GM21360 (cell line): ENCODE measurements at regions not wholly inside any gene's neighbourhood (a gene's known extent, or its start where the extent isn't known, plus 50 kb on each side); places are given as distances from the start of the nearest gene placed in this dataset.
"Not testable (repeated sequence)": the region's sequence is repeated elsewhere in the genome, so short reads cannot be mapped to it uniquely, and the experiment has no call there.

Source experiments
- ATAC-seq: cut with Tn5 transposase; IDR thresholded peaks from one replicate; pipeline ENCODE4 v1.9.1; 2021; ENCODE audit warnings: mild to moderate bottlenecking, moderate library complexity; ENCODE audit not compliant: unreplicated experiment

DNA sequence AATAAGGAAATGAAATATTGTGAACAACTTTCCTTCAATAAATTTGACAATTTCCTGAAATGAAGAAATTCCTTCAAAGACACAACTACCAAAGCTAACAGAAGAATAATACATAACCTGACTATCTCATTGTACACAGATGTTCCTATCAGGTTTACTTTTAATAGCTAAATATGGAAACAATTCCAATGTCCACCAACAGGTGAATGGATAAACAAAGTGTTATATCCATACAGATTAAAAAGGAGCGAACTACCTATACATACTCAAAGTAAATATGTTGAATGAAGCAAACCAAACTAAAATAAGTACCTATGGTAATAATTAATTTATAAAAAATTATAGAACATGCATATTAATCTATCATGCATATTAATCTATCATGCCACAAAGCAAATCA is 554.9 kb downstream of the PPP4R3C start:
- no peak for ATAC-seq

DNA sequence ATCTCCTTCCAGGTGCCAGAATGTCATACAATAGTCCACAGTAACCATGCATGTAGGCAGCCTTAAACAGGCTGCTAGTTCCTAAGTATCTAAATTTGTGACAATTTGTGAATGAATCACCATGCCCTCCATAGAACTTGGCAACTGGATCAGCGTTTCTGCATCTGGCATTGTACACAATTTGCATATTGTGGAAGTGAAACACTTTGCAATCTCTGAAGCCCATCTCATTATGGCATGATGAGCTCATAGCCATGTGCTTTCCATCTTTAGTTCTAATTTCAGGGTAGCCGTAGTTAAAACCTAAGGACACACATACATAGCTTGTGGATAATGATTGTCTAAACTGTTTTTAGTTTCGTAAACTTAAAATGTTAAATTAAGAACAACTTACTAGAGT is 573.6 kb downstream of the PPP4R3C start:
- ATAC-seq = no peak

DNA sequence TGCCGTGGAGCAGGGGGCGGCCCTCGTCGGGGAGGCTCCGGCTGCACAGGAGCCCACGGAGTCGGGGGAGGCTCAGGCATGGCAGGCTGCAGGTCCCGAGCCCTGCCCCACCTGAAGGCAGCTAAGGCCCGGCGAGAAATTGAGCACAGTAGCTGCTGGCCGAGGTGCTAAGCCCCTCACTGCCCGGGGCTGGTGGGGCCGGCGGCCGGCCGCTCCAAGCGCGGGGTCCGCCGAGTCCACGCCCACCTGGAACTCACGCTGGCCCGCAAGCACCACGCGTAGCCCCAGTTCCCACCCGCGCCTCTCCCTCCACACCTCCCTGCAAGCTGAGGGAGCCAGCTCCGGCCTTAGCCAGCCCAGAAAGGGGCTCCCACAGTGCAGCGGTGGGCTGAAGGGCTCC is 589.4 kb downstream of the PPP4R3C start:
- no peak for ATAC-seq

DNA sequence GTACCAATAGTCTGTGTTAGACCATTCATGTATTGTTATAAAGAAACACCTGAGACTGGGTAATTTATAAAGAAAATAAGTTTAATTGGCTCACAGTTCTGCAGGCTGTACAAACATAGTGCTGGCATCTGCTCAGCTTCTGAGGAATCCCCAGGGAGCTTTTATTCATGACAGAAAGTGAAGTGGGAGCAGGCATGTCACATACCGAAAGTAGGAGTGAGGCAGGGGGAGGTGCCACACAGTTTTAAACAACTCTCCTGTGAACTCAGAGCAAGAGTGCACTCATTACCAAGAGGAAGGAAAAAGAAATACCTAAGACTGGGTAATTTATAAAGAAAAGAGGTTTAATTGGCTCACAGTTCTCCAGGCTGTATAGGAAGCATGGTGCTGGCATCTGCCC is 591.2 kb downstream of the PPP4R3C start:
- no peak for ATAC-seq

DNA sequence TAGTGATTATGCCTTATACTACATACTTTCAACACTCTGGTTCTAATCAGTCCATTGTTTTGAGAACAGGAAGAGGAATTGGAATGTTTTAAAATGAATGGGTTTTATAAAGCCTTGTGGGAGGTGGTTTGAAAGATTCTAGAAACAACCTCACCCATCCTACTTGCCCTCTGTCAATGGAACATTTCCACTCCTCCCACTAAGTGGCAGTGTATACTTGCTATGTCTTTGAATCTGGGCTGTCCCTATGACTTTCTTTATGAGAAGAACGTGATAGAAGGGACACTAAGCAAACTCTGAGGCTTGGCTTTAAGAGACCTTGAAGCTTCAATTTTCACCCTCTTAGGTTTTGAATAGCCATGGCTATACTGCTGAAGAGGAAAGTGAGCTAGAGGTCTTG is 611.2 kb downstream of the PPP4R3C start:
- no peak for ATAC-seq

DNA sequence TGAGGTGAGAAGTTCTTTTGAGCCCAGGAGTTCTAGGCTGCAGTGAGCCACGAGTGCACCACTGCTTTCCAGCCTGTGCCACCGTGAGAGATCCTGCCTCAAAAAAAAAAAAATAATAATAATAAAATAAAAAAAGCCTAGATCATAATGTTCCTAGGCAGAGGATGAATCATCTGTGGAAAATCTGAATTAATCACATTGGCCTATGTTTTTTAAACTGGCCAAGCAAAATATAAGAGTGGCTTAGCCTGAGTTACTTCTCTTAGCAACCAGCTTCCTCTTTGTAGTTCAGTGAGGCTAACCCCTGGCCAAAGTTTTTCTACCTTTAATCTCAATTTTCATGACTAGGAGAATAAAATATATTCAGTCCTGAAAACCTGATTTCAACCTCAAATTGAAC is 614.6 kb downstream of the PPP4R3C start:
- no peak for ATAC-seq

DNA sequence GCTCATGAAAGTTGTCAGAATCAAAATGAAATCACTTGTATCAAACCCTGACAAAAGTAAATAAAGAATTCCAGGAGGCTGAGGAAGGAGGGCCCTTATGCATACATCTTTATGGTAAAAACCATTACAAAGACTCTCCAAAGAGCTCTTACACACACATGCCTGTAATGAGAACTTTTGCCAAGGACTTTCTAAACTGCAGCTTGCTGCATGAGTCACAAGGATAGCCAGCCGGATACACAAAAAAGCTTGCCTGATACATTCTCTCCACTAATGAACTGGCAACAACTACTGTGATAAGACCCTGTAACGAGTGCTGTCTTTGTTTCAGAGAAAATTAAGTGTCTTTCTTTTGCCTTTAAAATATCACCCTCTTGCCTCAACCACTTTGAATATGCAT is 618.1 kb downstream of the PPP4R3C start:
- ATAC-seq = no peak

DNA sequence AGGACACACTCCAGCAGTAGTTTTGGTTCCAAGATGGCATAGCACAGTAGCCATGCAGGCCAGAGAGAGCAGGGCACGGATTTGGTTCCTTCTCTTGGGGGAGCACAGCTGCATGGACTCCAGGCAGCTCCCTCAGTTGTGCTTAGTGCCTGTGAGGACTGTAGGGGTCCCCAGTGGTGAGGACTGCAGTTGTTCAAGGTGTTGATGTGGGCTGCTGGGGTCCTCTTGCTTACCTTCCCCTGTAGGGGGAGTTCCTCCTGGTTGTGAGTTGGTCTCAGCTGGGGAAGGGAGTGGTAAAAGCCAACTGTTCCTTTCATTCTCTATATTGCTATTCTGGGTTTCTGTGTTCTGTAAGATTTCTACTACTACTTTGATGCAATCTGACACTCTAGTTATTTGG is 606.5 kb downstream of the MAGEB5 start:
- ATAC-seq = no peak

DNA sequence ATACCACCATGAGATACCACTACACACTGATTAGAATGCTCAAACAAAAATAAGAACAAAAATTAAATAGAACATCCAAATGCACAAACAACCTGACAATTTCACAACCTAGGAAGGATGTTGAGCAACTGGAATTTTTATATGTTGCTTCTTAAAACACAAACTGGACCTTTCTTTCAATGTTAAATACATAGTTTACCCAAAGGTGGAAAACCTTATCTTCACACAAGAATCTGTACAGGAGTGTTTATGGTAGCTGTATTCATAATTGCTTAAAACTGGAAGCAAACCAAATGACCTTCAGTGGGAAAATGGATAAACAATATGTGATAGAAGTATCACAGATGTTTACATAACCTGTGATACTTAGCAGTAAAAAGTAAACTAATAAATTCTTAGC is 573.8 kb downstream of the MAGEB5 start:
- ATAC-seq = no peak

DNA sequence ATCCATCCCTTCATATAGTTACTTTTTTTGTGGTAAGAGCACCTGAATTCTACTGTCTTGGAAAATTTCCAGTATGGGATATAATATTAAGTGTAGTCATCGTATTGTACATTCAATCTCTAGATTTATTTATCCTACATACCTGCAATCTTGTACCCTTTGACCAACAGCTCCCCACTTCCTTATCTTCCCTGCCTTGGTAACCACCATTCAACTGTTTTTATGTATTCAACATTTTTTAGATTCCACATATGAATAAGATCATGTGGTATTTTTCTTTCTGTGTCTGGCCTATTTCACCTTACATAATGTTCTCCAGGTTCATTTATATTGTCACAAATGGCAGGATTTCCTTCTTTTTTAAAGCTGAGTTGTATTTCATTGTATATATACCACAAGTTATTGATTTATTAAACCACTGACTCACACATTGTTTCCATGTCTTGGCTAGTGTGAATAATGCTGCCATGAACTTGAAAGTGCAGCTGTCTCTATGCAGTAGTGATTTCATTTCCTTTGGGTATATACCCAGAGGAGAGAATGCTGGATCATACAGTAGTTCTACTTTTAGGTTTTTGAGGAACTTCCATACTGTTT is 572.5 kb downstream of the MAGEB5 start:
- ATAC-seq = no peak

DNA sequence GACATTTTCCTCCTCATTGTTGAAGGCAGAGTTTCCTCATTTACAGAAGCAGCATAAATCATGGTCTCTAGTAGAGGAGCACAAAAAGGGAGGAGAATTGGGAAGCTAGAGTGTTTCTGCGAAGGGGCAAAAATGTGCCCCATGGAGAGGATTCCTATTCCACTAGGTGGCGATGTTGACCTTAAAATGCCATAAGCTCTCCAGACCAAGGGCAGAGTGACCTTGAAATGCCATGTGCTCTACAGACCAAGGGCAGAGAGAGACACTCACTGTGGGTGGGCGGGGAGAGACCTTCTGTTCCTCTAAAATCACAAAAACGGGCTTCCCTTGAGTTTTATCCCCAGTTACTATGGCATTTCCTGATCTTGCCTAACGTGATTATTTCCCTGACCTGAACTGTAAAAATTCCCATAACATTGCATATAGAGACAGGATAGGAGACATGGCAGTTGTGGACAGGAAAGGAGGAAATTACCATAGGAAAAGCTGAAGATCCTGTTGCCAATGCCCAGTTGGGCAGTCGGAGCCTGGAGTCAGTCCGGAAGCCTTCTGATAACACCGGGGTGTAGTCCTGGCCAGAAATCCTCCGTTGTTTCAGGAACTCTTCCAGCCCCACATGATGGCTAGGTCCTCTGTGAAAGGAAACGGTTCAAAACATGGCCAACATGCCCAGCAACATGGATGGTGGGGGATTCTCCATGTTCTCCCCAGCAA is 567.7 kb downstream of the MAGEB5 start:
- peak; percentile 91 for ATAC-seq

DNA sequence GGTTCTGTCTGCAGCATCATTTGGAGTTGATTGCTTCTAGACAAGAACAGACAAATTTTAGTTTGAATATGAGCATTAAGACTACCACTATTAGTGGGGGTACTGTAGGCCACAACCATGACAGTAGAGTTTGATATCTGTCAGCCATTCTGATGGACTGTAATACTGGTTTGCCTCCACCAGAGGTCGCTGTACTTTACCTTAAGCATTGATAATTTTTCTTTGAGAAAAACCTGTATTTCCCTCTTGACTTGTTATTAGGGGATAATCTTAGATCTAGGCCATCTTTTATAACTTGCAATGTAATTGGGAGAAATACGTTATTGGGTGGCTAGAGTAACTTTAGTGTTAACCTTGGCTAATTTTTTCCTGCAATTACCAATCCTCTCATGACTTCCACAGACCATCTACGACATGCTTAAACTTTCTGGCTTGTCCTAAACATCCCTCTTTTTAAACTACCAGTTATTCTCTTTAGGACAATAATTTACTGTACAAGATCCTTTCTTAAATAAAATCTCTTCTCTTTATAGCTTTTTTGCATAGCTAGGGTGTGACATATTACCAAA is 562.4 kb downstream of the MAGEB5 start:
- no peak for ATAC-seq

DNA sequence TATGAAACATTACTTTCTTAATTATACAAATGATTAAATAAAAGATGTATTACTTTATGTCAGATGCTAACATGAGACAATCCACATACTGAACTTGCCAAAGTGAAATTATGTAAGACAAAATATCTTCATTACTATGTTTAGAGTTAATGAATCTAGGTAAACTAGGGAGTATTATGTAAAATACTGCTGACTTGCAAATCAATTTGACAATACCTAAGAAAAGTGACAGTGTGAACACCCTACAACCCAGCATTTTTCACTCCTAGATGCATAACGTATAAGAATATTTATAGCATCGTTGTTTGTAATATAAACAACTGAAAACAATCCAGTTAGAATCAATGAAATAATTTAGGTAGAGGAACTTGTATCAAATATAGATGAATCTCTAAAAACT is 546.3 kb downstream of the MAGEB5 start:
- ATAC-seq = no peak

DNA sequence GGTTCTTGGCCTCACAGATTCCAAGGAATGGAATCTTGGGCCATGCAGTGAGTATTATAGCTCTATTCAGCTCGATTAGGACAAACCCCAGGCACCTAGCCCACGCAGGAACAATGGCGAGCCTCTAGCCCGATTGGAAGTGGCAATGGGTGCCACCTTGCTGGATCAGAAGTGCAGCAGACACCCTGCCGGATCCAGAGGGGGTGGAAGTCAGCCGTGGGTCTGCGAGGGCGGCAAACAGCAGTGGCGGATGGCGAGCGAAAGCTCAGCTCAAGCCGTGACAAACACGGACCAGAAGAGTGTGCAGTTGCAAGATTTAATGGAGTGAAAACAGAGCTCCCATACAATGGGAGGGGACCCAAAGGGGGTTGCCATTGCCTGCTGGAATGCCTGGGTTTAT is 539.8 kb downstream of the MAGEB5 start:
- not testable (repeated sequence) for ATAC-seq

DNA sequence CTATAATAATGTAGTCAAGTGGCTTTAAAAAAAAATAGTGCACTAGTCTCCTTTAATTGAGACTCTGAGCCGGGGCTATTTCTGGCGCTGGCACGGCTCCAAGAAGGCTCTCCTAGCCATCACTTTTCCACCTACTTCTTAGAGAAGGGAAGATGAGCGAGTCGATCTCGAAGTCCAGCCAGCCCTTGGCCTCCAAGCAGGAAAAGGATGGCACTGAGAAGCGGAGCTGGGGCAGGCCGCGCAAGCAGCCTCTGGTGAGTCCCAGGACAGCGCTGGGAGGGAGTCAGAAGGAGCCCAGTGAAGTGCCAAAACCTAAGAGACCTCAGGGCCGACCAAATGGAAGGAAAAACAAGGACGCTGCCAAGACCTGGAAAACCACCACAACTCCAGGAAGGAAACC is 531.9 kb downstream of the MAGEB5 start:
- ATAC-seq = no peak

DNA sequence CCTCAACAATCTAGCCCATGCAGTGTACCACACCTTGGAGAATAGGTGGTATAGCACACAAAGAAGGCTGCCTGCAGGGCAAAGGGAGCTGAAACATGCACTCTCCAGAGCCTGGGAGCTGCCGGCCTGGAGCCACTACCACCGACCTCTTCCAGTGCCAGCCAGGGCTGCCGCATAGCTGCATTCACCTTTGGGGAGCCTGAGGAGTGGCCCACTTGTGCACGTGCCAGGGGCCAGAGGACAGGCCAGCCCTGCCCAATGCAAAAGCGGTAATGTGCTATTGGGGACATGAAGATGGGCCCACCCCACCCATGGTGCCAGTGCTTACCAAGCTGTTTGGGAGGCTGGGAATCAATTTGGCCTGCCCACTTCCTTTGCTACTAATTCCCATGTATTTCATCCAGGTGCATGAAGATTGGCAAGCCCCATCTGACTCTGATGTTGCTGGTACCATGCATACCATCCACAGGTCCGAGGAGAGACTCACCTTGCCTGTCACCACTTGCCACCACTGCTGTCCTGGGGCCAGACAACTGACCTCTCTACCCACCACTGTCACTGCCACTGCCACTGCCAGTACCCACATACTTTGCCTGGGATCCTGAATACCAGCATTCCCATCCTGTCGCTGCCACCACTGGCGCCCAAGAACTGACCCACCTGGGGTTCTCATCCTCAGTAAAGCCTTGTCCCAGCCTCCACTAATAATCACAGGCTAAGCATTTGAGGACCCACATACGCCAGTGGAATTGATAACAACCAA is 506.9 kb downstream of the MAGEB5 start:
- no peak for ATAC-seq

DNA sequence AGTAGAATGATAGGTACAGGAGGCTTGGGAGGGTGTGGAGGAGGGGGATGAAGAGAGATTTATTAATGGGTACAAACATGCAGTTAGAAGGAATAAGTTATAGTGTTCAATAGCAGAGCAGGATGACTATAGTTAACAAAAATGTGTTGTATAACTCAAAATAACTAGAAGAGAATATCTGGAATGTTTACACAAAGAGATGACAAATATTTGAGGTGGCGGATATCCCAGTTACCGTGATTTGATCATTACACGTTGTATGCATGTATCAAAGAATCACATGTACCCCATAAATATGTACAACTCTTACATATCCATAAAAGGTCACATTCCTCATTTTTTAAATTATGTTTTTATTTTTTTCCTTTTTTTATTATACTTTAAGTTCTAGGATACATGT is 456.6 kb downstream of the MAGEB5 start:
- ATAC-seq = no peak

DNA sequence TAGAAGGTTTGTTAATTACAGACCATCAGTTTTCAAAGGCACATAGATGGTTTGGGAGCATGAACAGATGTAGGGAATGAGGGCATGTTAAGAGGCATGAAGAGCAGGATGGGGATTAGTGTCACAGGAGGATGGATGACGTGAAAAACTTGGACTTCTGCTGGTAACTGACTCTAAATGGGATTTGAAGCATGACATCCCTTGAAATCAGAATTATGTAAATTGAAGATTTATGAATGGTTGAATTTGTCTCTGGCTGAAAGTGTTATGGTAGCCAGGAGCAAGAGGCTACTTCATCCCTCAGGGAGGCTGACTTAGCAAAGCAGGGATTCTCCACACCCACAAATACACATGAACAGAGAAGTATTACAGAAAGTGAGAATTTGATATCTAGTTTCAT is 454.6 kb downstream of the MAGEB5 start:
- ATAC-seq = no peak

DNA sequence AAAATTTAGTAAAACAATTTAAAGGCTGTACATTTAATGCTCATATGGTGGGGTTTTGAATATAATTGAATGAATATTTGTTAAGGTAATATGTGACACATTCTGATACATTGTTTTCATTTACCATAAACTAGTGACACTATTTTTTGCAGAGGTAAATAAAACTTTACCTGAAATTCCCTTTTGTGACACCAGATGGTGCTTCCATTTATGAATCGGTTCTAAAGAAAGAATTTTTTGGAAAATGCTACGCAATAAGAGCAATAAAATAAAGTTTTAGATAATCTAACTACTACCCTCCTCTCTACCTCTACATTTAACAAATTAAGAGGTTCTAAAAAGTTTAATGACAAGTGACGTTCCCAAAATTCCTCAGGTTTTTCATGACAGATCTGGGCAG is 448.9 kb downstream of the MAGEB5 start:
- ATAC-seq = no peak

DNA sequence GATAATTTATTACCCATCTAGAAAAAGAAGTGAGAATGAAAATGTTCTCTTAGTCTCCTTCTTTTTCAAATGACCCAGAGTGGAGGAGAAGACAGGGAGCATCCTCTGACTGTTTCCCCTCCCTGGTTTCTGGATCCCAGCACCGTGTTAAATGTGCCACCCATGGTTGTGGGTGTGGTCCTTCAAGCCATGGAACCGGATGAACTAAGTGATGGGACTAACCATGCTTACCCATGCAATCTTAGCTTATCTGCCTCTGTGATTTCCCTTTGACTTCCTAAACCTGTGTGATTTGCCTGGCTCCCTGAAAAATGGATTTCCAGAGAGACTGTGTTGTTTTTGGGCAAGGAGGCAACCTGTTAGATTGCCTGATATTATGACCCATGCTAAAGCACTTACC is 437.1 kb downstream of the MAGEB5 start:
- no peak for ATAC-seq

DNA sequence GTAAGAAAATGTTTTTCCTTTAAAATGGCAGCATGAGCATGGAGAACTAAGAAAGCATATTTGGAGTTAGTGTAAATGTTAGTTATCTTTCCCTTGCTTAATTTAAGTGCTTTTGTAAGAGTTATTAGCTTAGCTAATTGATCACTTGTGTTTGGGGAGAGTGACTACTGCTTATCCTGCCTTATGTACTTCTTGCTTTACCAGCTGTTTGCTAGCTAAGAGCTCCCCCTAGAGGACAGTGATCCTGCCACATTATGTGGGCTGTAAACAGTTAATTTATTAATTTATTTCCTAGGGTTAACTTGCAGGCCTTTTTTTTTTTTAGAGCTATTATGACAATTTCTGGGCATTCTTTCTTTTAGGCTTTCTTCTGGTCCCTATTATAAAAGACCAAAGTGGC is 435.8 kb downstream of the MAGEB5 start:
- ATAC-seq = no peak

DNA sequence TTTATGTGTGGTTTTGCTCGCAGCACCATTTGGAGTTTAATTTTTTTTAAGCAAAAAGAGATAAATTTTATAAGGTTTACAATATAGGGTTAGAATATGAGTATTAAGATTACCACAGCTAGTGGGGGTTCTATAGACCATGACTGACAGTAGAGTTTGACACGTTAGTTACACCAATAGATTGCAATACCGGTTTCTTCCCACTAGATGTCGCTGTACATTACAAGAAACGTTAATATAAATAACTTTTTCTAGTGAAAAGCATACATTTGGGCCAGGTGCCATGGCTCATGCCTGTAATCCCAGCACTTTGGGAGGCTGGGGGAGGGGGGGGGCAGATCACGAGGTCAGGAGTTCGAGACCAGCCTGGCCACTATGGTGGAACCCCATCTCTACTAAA is 433.6 kb downstream of the MAGEB5 start:
- no peak for ATAC-seq
